Activated CD8-positive, alpha-beta memory T cell treated with anti-CD3 and anti-CD28 coated beads, Interleukin-2, amount 10 ng/mL, durations not matched to agents 7 days and 5 days (primary cell): ENCODE measurements at regions not wholly inside any gene's neighbourhood (a gene's known extent, or its start where the extent isn't known, plus 50 kb on each side); places are given as distances from the start of the nearest gene placed in this dataset.

Experiments used
- ATAC-seq: fragments of 150-1000 bp; cut with Tn5 transposase; one replicate; pipeline ENCODE4 v1.10.0; 2021; ENCODE audit warnings: moderate library complexity
- CTCF ChIA-PET: fragments of 350-600 bp; sonication (Branson Sonifier 250); formaldehyde crosslinking; loops from one replicate; lab custom pipeline; 2021; ENCODE audit warnings: antibody characterized with exemption; lab: Charles Lee
- DNase-seq: peaks from one replicate; pipeline ENCODE4 v3.0.0-alpha.2; 2020
- H3K27ac Mint-ChIP-seq: one replicate; pipeline ENCODE4 v1.8.0; 2021; ENCODE audit warnings: mild to moderate bottlenecking, mixed read lengths
- H3K27me3 Mint-ChIP-seq: one replicate; pipeline ENCODE4 v1.8.0; 2021; ENCODE audit warnings: mixed read lengths
- H3K36me3 Mint-ChIP-seq: one replicate; pipeline ENCODE4 v1.8.0; 2021; ENCODE audit warnings: mild to moderate bottlenecking, mixed read lengths
- H3K4me1 Mint-ChIP-seq: one replicate; pipeline ENCODE4 v1.8.0; 2021; ENCODE audit warnings: mixed read lengths
- H3K4me3 Mint-ChIP-seq: one replicate; pipeline ENCODE4 v1.8.0; 2021; ENCODE audit warnings: mild to moderate bottlenecking, moderate library complexity, mixed read lengths
- H3K9me3 Mint-ChIP-seq: one replicate; pipeline ENCODE4 v1.8.0; 2022; ENCODE audit warnings: low read depth, mixed read lengths

- ATAC-seq (no peak), DNase-seq (no peak)
- Mint-ChIP-seq H3K9me3 (peaks cover 2% of the 10 kb centered on the region), H3K4me1 (no peaks in the 10 kb centered on the region), H3K27ac (no peak overlapping the region), H3K27me3 (no peaks in the 10 kb centered on the region), H3K36me3 (no peaks in the 10 kb centered on the region), H3K4me3 (no peak overlapping the region)
- CTCF ChIA-PET: no interaction called here
These were observed 179.6 kb upstream of the ESRRG start for GRCh38 chr1:216902669-216903381.

- Mint-ChIP-seq H3K4me1 (no peaks in the 10 kb centered on the region), H3K27me3 (no peaks in the 10 kb centered on the region), H3K9me3 (no peaks in the 10 kb centered on the region), H3K27ac (no peak overlapping the region), H3K4me3 (no peak overlapping the region), H3K36me3 (no peaks in the 10 kb centered on the region)
- no peak for DNase-seq
- CTCF ChIA-PET: no interaction called here
- no peak for ATAC-seq
These were observed 176.9 kb upstream of the ESRRG start for GRCh38 chr1:216900116-216900620.

GRCh38 chr1:216898801-216899200, 175.6 kb upstream of the ESRRG start:
- no peaks in the 10 kb centered on the region for H3K27me3 Mint-ChIP-seq
- H3K4me1 Mint-ChIP-seq: no peaks in the 10 kb centered on the region
- no peak for ATAC-seq
- H3K9me3 Mint-ChIP-seq: no peaks in the 10 kb centered on the region
- no peak overlapping the region for H3K27ac Mint-ChIP-seq
- DNase-seq: no peak
- CTCF ChIA-PET: no interaction called here
- no peak overlapping the region for H3K4me3 Mint-ChIP-seq
- H3K36me3 Mint-ChIP-seq: no peaks in the 10 kb centered on the region

- H3K4me3 Mint-ChIP-seq: no peak overlapping the region
- H3K36me3 Mint-ChIP-seq: no peaks in the 10 kb centered on the region
- CTCF ChIA-PET: no interaction called here
- no peak for ATAC-seq
- no peaks in the 10 kb centered on the region for H3K4me1 Mint-ChIP-seq
- H3K27me3 Mint-ChIP-seq: no peaks in the 10 kb centered on the region
- H3K27ac Mint-ChIP-seq: no peak overlapping the region
- H3K9me3 Mint-ChIP-seq: no peaks in the 10 kb centered on the region
- DNase-seq: no peak
These were observed 172.9 kb upstream of the ESRRG start for GRCh38 chr1:216896146-216896545.

- no peak for ATAC-seq
- Mint-ChIP-seq H3K4me1 (no peaks in the 10 kb centered on the region), H3K36me3 (no peaks in the 10 kb centered on the region), H3K9me3 (no peaks in the 10 kb centered on the region), H3K27ac (no peak overlapping the region), H3K27me3 (no peaks in the 10 kb centered on the region), H3K4me3 (no peak overlapping the region)
- no peak for DNase-seq
- CTCF ChIA-PET: no interaction called here
These were observed 171.3 kb upstream of the ESRRG start for GRCh38 chr1:216894494-216894893.

- Mint-ChIP-seq H3K4me1 (no peaks in the 10 kb centered on the region), H3K27me3 (no peaks in the 10 kb centered on the region), H3K27ac (no peak overlapping the region), H3K36me3 (no peaks in the 10 kb centered on the region), H3K4me3 (no peak overlapping the region), H3K9me3 (no peaks in the 10 kb centered on the region)
- DNase-seq (no peak), ATAC-seq (no peak)
- CTCF ChIA-PET: no interaction called here
These were observed 169.4 kb upstream of the ESRRG start for GRCh38 chr1:216892581-216893160.

GRCh38 chr1:216890871-216891270, 167.6 kb upstream of the ESRRG start:
- Mint-ChIP-seq H3K36me3 (no peaks in the 10 kb centered on the region), H3K4me1 (no peaks in the 10 kb centered on the region), H3K27ac (no peak overlapping the region), H3K27me3 (no peaks in the 10 kb centered on the region), H3K9me3 (no peaks in the 10 kb centered on the region), H3K4me3 (no peak overlapping the region)
- no peak for DNase-seq
- CTCF ChIA-PET: no interaction called here
- ATAC-seq: no peak

GRCh38 chr1:216888731-216889130, 165.5 kb upstream of the ESRRG start:
- ATAC-seq (no peak), DNase-seq (no peak)
- H3K27me3 Mint-ChIP-seq: no peaks in the 10 kb centered on the region
- H3K4me3 Mint-ChIP-seq: no peak overlapping the region
- no peaks in the 10 kb centered on the region for H3K36me3 Mint-ChIP-seq
- H3K9me3 Mint-ChIP-seq: peaks cover 2% of the 10 kb centered on the region
- H3K27ac Mint-ChIP-seq: no peak overlapping the region
- CTCF ChIA-PET: no interaction called here
- no peaks in the 10 kb centered on the region for H3K4me1 Mint-ChIP-seq

GRCh38 chr1:216887032-216887431, 163.8 kb upstream of the ESRRG start:
- DNase-seq: no peak
- Mint-ChIP-seq H3K9me3 (peaks cover 2% of the 10 kb centered on the region), H3K4me1 (no peaks in the 10 kb centered on the region), H3K4me3 (no peak overlapping the region), H3K27me3 (no peaks in the 10 kb centered on the region), H3K36me3 (no peaks in the 10 kb centered on the region), H3K27ac (no peak overlapping the region)
- CTCF ChIA-PET: no interaction called here
- ATAC-seq: no peak

GRCh38 chr1:216884614-216885229, 161.5 kb upstream of the ESRRG start:
- no peaks in the 10 kb centered on the region for H3K36me3 Mint-ChIP-seq
- ATAC-seq: no peak

GRCh38 chr1:216883518-216883917, 160.3 kb upstream of the ESRRG start:
- H3K27me3 Mint-ChIP-seq: no peaks in the 10 kb centered on the region
- CTCF ChIA-PET: no interaction called here

More at GRCh38 chr1:216884614-216885229, 161.5 kb upstream of the ESRRG start:
- no peaks in the 10 kb centered on the region for H3K27me3 Mint-ChIP-seq
- CTCF ChIA-PET: no interaction called here
- H3K4me3 Mint-ChIP-seq: no peak overlapping the region
- H3K4me1 Mint-ChIP-seq: no peaks in the 10 kb centered on the region
- no peak for DNase-seq
- H3K9me3 Mint-ChIP-seq: peaks cover 2% of the 10 kb centered on the region
- H3K27ac Mint-ChIP-seq: no peak overlapping the region

GRCh38 chr1:216881695-216882094, 158.5 kb upstream of the ESRRG start:
- Mint-ChIP-seq H3K27ac (no peak overlapping the region), H3K36me3 (no peaks in the 10 kb centered on the region), H3K27me3 (no peaks in the 10 kb centered on the region), H3K4me1 (no peaks in the 10 kb centered on the region), H3K4me3 (no peak overlapping the region), H3K9me3 (peaks cover 2% of the 10 kb centered on the region)
- DNase-seq: no peak
- no peak for ATAC-seq
- CTCF ChIA-PET: no interaction called here

More at GRCh38 chr1:216883518-216883917, 160.3 kb upstream of the ESRRG start:
- Mint-ChIP-seq H3K4me3 (no peak overlapping the region), H3K4me1 (no peaks in the 10 kb centered on the region), H3K27ac (no peak overlapping the region), H3K9me3 (peaks cover 2% of the 10 kb centered on the region), H3K36me3 (no peaks in the 10 kb centered on the region)
- ATAC-seq (no peak), DNase-seq (no peak)

GRCh38 chr1:216866714-216867113, 143.5 kb upstream of the ESRRG start:
- DNase-seq: no peak
- no peak overlapping the region for H3K27ac Mint-ChIP-seq
- H3K4me1 Mint-ChIP-seq: no peaks in the 10 kb centered on the region
- CTCF ChIA-PET: no interaction called here
- H3K4me3 Mint-ChIP-seq: no peak overlapping the region
- no peaks in the 10 kb centered on the region for H3K27me3 Mint-ChIP-seq
- no peaks in the 10 kb centered on the region for H3K36me3 Mint-ChIP-seq
- no peaks in the 10 kb centered on the region for H3K9me3 Mint-ChIP-seq
- no peak for ATAC-seq

GRCh38 chr1:216855810-216856209, 132.6 kb upstream of the ESRRG start:
- no peak for DNase-seq
- Mint-ChIP-seq H3K27me3 (no peaks in the 10 kb centered on the region), H3K27ac (no peak overlapping the region)

More at GRCh38 chr1:216855810-216856209, 132.6 kb upstream of the ESRRG start:
- Mint-ChIP-seq H3K9me3 (peaks cover 8% of the 10 kb centered on the region), H3K4me1 (no peaks in the 10 kb centered on the region), H3K4me3 (no peak overlapping the region), H3K36me3 (no peaks in the 10 kb centered on the region)
- CTCF ChIA-PET: no interaction called here
- ATAC-seq: no peak
